Midbrain (tissue), 1 donor: ENCODE measurements at regions not wholly inside any gene's neighbourhood (a gene's known extent, or its start where the extent isn't known, plus 50 kb on each side); places are given as distances from the start of the nearest gene placed in this dataset.
"Not testable (repeated sequence)": the region's sequence is repeated elsewhere in the genome, so short reads cannot be mapped to it uniquely, and the experiment has no call there.

Experiments used
- DNase-seq: peaks from one replicate; lab custom pipeline; 2025; lab: John Stamatoyannopoulos, UW

- DNase-seq = not testable (repeated sequence)
These were observed 590.8 kb upstream of the MDGA2 start for GRCh38 chr14:48266201-48266600.

- no peak for DNase-seq
These were observed 586.0 kb upstream of the MDGA2 start for GRCh38 chr14:48261436-48261835.

GRCh38 chr14:48260394-48261295, 585.2 kb upstream of the MDGA2 start:
- not testable (repeated sequence) for DNase-seq

- DNase-seq = not testable (repeated sequence)
These were observed 584.5 kb upstream of the MDGA2 start for GRCh38 chr14:48259876-48260275.

GRCh38 chr14:48259232-48259631, 583.8 kb upstream of the MDGA2 start:
- not testable (repeated sequence) for DNase-seq

GRCh38 chr14:48258703-48259102, 583.3 kb upstream of the MDGA2 start:
- not testable (repeated sequence) for DNase-seq

GRCh38 chr14:48253020-48253419, 577.6 kb upstream of the MDGA2 start:
- DNase-seq = no peak

GRCh38 chr14:48251290-48251689, 575.9 kb upstream of the MDGA2 start:
- no peak for DNase-seq

- no peak for DNase-seq
These were observed 575.2 kb upstream of the MDGA2 start for GRCh38 chr14:48250575-48250974.

- DNase-seq = no peak
These were observed 572.6 kb upstream of the MDGA2 start for GRCh38 chr14:48247977-48248376.

- no peak for DNase-seq
These were observed 568.5 kb upstream of the MDGA2 start for GRCh38 chr14:48243900-48244299.

GRCh38 chr14:48229091-48229490, 553.7 kb upstream of the MDGA2 start:
- DNase-seq = no peak

GRCh38 chr14:48193893-48194292, 518.5 kb upstream of the MDGA2 start:
- no peak for DNase-seq

- DNase-seq = not testable (repeated sequence)
These were observed 474.2 kb upstream of the MDGA2 start for GRCh38 chr14:48149624-48150023.

GRCh38 chr14:48140804-48141203, 465.4 kb upstream of the MDGA2 start:
- no peak for DNase-seq

- DNase-seq = no peak
These were observed 454.1 kb upstream of the MDGA2 start for GRCh38 chr14:48129472-48129871.

GRCh38 chr14:48127674-48128073, 452.3 kb upstream of the MDGA2 start:
- no peak for DNase-seq

GRCh38 chr14:48125654-48126053, 450.2 kb upstream of the MDGA2 start:
- no peak for DNase-seq

- DNase-seq = no peak
These were observed 438.3 kb upstream of the MDGA2 start for GRCh38 chr14:48113713-48114112.

- DNase-seq = no peak
These were observed 435.7 kb upstream of the MDGA2 start for GRCh38 chr14:48111151-48111550.

- DNase-seq = no peak
These were observed 432.2 kb upstream of the MDGA2 start for GRCh38 chr14:48107646-48108045.

GRCh38 chr14:48096897-48097296, 421.5 kb upstream of the MDGA2 start:
- no peak for DNase-seq

- DNase-seq = no peak
These were observed 411.1 kb upstream of the MDGA2 start for GRCh38 chr14:48086516-48086915.

GRCh38 chr14:48075487-48075886, 400.1 kb upstream of the MDGA2 start:
- DNase-seq = no peak
